Activated T-cell treated with anti-CD3 and anti-CD28 coated beads for 48 hours (primary cell): ENCODE measurements at regions not wholly inside any gene's neighbourhood (a gene's known extent, or its start where the extent isn't known, plus 50 kb on each side); places are given as distances from the start of the nearest gene placed in this dataset.
"Not testable (repeated sequence)": the region's sequence is repeated elsewhere in the genome, so short reads cannot be mapped to it uniquely, and the experiment has no call there.

Source experiments
- DNase-seq: peaks from one replicate; pipeline ENCODE4 v3.0.0-alpha.2; 2020; ENCODE audit warnings: low read depth

DNA sequence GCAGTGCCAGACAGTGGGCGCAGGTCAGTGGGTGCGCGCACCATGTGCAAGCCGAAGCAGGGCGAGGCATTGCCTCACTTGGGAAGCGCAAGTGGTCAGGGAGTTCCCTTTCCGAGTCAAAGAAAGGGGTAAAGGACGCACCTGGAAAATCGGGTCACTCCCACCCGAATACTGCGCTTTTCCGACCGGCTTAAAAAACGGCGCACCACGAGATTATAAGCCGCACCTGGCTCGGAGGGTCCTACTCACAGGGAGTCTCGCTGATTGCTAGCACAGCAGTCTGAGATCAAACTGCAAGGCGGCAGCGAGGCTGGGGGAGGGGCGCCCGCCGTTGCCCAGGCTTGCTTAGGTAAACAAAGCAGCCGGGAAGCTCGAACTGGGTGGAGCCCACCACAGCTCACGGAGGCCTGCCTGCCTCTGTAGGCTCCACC lies 77.9 kb downstream of the NR4A2 start:
- DNase-seq = not testable (repeated sequence)

- DNase-seq = no peak
These were observed 78.8 kb downstream of the NR4A2 start for GRCh38 chr2:156253765-156254164.

GRCh38 chr2:156242874-156243273 lies 89.6 kb downstream of the NR4A2 start:
- DNase-seq = no peak

DNA sequence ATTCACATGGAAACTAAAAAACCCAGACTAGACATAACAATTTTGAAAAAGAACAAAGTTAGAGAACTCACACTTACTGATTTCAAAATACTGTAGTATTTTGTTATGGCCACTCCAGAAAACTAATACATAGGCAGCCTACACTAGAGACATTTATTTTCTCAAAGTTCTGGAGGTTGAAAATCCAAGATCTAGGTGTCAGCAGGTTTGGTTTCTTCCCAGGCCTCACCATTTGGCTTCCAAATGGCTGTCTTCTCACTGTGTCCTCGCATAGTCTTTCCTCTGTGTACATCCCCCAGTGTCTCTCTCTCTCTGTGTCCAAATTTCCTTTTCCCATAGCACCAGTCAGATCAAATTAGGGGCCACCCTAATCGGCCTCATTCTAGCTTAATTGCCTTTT lies 95.0 kb downstream of the NR4A2 start:
- DNase-seq = no peak

GRCh38 chr2:156229724-156230362 lies 102.7 kb downstream of the NR4A2 start:
- no peak for DNase-seq

DNA sequence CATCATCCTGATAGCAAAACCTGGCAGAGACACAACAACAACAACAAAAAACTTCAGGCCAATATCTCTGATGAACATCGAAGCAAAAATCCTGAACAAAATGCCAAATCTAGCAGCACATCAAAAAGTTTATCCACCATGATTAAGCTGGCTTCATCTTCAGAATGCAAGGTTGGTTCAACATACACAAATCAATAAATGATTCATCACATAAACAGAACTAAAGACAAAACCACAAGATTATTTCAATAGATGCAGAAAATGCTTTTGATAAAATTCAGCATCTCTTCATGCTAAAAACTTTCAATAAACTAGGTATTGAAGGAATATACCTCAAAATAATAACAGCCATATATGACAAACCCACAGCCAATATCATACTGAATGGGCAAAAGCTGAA lies 109.2 kb downstream of the NR4A2 start:
- not testable (repeated sequence) for DNase-seq

- DNase-seq = no peak
These were observed 110.8 kb downstream of the NR4A2 start for GRCh38 chr2:156221703-156222102.

GRCh38 chr2:156219491-156220100 lies 112.9 kb downstream of the NR4A2 start:
- no peak for DNase-seq

GRCh38 chr2:156215656-156216055 lies 116.9 kb downstream of the NR4A2 start:
- no peak for DNase-seq

DNA sequence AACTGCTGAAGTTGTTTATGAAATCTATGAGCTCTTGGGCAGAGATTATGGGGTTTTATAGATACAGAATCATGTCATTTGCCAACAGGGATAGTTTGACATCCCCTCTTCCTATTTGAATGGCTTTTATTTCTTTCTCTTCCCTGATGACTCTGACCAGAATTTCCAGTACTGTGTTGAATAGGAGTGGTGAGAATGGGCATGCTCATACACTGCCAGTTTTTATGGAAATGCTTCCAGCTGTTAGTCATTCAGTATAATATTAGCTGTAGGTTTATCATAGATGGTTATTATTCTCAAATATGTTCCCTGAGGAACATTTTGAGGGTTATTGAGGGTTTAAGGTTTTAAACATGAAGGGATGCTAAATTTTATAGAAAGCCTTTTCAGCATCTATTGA lies 121.2 kb downstream of the NR4A2 start:
- DNase-seq = no peak

DNA sequence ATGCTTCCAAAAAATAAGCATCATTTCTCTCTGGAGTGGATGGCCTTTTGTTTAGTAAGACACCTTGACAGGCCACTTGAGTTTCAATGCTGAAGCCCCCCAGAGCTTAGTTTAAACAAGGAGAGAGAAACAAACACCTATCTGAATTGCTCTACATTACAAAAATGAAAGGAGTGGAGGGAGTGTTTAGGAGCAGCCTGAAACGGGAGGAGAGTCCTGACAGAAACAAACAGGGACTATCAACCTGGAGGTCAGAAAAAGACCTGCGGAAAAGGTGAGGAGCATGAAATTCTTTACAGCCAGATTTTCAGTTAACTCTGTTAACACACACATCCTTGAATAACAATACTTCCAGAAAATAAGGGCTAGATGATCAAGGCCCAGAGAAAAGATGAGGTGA lies 126.2 kb downstream of the NR4A2 start:
- DNase-seq = no peak

GRCh38 chr2:156199588-156199987 lies 132.9 kb downstream of the NR4A2 start:
- DNase-seq = no peak

GRCh38 chr2:156196031-156196430 lies 136.5 kb downstream of the NR4A2 start:
- no peak for DNase-seq

- no peak for DNase-seq
These were observed 140.1 kb downstream of the NR4A2 start for GRCh38 chr2:156192468-156192867.

GRCh38 chr2:156191527-156191926 lies 141.0 kb downstream of the NR4A2 start:
- no peak for DNase-seq

DNA sequence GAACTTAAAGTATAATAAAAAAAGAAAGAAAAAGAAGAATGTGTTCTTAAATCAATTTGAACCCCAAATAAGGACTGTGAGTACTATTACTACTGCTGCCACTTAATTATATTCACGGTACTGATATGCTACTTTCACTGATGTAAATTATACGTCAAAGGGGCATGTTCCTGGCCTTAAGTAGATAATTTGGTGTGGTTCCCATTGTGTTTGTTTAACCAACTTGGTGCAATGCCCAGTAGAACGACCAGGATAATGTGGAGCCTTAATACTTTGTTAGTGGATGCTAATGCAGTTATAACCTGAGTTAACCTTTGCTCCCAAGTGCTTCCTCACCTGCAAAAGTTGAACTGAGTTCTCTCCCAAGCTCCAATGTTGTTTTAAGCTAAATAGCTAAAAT lies 142.0 kb downstream of the NR4A2 start:
- DNase-seq = no peak

DNA sequence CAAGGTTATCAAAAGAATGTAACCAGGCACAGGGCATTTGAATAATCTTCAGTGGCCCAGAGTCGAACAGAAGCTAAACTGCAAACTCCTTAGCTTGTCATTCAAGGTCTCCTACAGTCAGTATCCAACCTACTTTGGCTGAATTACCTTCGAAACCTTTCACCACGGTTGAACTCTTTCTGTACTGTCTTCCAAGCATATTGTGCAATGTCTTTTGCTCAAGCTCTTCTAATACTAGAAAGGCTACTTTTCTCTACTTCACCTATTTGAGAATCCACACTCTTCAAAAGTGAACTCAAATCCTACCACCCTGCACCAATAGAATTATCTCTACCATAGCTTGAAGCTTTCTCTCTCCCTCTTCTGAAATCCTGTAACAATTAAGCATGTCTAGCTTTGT lies 142.9 kb downstream of the NR4A2 start:
- DNase-seq = no peak

GRCh38 chr2:156189143-156189542 lies 143.4 kb downstream of the NR4A2 start:
- DNase-seq = no peak

- no peak for DNase-seq
These were observed 150.4 kb downstream of the NR4A2 start for GRCh38 chr2:156182132-156182531.

DNA sequence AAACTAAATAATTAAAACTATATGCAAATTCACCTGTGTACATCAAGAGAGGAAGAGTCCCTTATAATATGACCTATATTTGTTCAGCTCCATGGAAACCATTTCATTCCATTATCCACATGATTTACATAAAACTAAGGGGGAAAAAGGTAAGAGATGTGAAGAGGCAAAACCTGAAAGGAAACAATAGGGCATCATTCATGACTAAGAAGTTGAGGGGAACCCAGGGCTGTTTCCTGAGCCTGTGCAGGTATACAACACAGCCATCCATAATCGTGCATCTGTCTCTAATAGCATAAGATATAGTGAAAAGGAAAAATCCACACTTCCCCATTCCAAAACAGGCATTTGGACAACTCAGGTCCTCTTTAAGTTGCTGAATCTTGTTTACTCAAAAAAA lies 151.3 kb downstream of the NR4A2 start:
- no peak for DNase-seq

- no peak for DNase-seq
These were observed 154.9 kb downstream of the NR4A2 start for GRCh38 chr2:156177654-156178053.

GRCh38 chr2:156175946-156176345 lies 156.6 kb downstream of the NR4A2 start:
- DNase-seq = no peak

DNA sequence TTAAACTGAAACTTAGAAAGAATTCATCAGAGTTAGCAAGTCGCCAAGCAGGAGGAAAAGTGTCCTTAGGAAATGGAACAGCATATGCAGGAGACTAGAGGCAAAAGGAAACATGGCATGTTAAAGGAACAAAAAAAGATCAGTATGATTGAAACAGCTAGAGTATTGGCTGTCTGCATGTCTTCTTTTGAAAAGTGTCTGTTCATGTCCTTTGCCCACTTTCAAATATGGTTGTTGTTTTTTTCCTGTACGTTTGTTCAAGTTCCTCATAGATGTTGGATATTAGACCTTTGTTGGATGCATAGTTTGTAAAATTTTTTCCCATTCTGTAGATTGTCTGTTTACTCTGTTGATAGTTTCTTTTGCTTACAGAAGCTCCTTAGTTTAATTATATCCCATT lies 161.6 kb downstream of the NR4A2 start:
- DNase-seq = no peak

DNA sequence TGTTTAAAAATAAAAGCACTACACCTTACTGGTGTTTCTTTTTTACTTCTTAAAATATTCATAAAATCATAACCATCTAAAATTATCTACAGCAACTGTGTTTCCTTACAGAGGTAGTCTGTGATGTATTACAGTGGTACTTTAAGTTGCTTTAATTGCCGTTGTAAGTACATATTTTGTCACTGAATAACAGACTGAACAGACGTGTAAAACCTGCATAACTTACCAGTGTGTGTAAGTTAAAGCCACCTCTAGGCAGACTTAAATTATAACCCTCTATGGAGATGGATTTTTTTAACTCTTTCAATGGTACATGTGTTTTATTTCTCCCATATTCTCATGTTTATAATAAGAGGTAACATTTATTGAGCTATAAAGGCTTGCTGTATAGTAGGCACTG lies 166.8 kb downstream of the NR4A2 start:
- no peak for DNase-seq
